Peyer's patch (tissue), 4 donors: ENCODE measurements at regions not wholly inside any gene's neighbourhood (a gene's known extent, or its start where the extent isn't known, plus 50 kb on each side); places are given as distances from the start of the nearest gene placed in this dataset.

Experiments used
- POLR2A ChIP-seq, 2 donors: fragments of 450-650 bp; IDR thresholded peaks; one replicate each; pipeline ENCODE4 v1.5.1; 2017; ENCODE audit warnings: antibody characterized with exemption in 2 of 2, mild to moderate bottlenecking in 2 of 2, moderate library complexity in 2 of 2
- TF ChIP-seq, protein P1 (sequence below), 6 experiments: fragments of 450-650 bp in 4 of 6; fragments of 200-600 bp in 2 of 6; sonication (generic) in 1 of 6; IDR thresholded peaks; one replicate each; pipeline ENCODE4 v1.5.1; 2017 to 2019; ENCODE audit warnings: antibody characterized with exemption in 6 of 6, mild to moderate bottlenecking in 3 of 6, moderate library complexity in 1 of 6

GRCh38 chr6:149157126-149157525 is 160.4 kb upstream of the TAB2 start:
- TF ChIP-seq, protein P1, sequence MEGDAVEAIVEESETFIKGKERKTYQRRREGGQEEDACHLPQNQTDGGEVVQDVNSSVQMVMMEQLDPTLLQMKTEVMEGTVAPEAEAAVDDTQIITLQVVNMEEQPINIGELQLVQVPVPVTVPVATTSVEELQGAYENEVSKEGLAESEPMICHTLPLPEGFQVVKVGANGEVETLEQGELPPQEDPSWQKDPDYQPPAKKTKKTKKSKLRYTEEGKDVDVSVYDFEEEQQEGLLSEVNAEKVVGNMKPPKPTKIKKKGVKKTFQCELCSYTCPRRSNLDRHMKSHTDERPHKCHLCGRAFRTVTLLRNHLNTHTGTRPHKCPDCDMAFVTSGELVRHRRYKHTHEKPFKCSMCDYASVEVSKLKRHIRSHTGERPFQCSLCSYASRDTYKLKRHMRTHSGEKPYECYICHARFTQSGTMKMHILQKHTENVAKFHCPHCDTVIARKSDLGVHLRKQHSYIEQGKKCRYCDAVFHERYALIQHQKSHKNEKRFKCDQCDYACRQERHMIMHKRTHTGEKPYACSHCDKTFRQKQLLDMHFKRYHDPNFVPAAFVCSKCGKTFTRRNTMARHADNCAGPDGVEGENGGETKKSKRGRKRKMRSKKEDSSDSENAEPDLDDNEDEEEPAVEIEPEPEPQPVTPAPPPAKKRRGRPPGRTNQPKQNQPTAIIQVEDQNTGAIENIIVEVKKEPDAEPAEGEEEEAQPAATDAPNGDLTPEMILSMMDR (IDR thresholded peaks at IDR 0.05) = no peak
- TF ChIP-seq POLR2A (IDR thresholded peaks at IDR 0.05) = no peak
